ENCODE measurements at regions not wholly inside any gene's neighbourhood (a gene's known extent, or its start where the extent isn't known, plus 50 kb on each side); places are given as distances from the start of the nearest gene placed in this dataset.

DNA sequence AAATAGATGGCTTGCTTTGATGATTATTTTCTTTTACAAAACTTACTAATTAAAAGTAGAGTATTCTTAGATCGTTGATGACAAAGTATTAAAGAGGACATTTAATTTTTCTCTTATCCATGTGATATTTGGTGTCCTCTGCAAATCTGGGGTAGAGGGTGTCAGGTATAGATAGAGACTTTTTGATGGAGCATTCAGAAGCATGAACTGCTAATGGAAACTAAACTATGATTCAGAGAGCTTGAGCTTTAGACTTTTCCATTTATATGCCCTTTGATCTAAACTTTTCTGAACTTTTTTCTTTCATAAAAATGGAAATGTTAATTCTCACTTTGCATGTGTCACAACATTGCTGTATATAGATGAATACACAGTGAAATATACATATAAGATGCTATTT is 619.7 kb downstream of the PLCL1 start:
- DNase-seq (ENCODE audit: low read depth in 2 of 2) = no peak

- no peak for DNase-seq (ENCODE audit: low read depth in 2 of 2)
Measured at GRCh38 chr2:198417836-198418235, 613.4 kb downstream of the PLCL1 start.

DNA sequence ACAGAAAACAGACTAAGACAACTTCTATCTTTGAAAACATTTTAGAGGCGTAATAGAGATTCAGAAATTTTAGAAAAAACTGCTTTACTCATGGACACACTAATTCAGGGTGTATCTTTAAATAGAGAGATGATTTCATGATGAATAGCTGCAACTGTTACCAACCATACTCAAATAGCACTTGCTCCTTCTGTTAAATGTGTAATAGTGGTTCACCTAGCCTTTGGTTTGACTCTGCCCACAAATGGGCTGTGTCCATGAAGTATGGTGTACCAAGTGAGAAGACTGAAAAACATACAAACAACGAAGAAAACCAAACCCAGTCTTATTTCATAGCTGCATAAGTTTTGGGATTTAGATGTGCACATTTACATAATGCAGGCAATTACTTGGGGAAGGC is 610.6 kb downstream of the PLCL1 start:
- no peak for DNase-seq (ENCODE audit: low read depth in 2 of 2)

- DNase-seq (ENCODE audit: low read depth in 2 of 2) = no peak
Measured at GRCh38 chr2:198411936-198412335, 607.5 kb downstream of the PLCL1 start.

DNA sequence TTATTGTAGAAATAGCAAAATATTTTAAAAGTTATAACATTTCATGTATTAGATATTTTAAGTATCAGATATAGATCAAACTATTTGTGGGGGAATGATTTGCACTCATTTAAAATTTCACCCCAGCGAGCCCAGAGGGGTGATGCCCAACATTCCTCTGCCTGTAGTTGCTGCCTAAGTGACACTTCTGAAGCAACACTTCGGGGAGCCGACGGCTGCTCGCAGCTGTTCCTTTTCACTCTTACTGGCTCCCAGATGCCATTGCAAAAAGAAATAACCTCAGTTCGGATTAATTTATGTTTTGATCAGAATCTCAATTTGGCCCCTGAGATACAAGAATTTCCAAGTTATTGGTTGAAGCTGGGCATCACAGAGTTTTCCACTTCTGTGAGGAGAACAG is 603.8 kb downstream of the PLCL1 start:
- DNase-seq (ENCODE audit: low read depth in 2 of 2) = no peak

- no peak for DNase-seq (ENCODE audit: low read depth in 2 of 2)
Measured at GRCh38 chr2:198405311-198405710, 600.9 kb downstream of the PLCL1 start.

- no peak for DNase-seq (ENCODE audit: low read depth in 2 of 2)
Measured at GRCh38 chr2:198401644-198402043, 597.3 kb downstream of the PLCL1 start.

GRCh38 chr2:198400999-198401398 is 596.6 kb downstream of the PLCL1 start:
- DNase-seq (ENCODE audit: low read depth in 2 of 2) = no peak

DNA sequence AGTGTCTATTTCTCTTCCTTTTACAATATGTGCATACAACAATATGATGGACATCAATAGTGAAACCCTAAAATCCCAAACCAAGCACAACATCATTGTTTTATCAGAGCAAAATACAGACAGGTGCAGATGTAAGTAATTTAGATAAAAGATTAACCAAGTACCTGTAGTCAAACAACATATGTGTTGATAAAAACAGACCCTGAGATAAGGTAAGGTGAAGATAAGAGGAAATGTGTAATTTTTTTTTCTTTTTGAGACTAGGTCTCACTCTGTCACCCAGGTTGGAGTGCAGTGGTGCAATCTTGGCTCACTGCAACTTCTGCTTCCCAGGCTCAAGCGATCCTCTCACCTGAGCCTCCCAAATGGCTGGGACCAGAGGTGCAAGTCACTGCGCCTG is 589.8 kb downstream of the PLCL1 start:
- DNase-seq (ENCODE audit: low read depth in 2 of 2) = no peak

- DNase-seq (ENCODE audit: low read depth in 2 of 2) = no peak
Measured at GRCh38 chr2:198390670-198391069, 586.3 kb downstream of the PLCL1 start.

- DNase-seq (ENCODE audit: low read depth in 2 of 2) = no peak
Measured at GRCh38 chr2:198387677-198388076, 583.3 kb downstream of the PLCL1 start.

- no peak for DNase-seq (ENCODE audit: low read depth in 2 of 2)
Measured at GRCh38 chr2:198385856-198386255, 581.5 kb downstream of the PLCL1 start.

DNA sequence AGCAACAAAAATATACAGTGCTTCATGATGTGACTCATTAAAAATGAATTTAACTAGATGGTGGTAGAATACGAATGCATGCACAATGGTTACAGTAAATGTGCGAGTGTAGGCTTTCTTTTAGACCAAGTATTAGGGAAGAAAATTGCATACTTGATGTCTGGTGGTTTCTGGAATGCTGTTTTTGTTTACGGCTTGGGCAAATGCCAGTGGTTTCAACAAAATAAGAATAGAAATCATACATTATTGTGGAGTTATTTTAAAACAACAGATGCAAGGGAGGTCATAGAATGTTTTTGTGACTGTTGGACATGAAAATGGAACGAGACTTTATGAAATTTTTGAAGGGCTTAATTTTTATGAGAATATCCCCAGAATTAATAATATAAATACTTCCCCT is 580.9 kb downstream of the PLCL1 start:
- DNase-seq (ENCODE audit: low read depth in 2 of 2) = no peak

GRCh38 chr2:198383392-198383791 is 579.0 kb downstream of the PLCL1 start:
- no peak for DNase-seq (ENCODE audit: low read depth in 2 of 2)

DNA sequence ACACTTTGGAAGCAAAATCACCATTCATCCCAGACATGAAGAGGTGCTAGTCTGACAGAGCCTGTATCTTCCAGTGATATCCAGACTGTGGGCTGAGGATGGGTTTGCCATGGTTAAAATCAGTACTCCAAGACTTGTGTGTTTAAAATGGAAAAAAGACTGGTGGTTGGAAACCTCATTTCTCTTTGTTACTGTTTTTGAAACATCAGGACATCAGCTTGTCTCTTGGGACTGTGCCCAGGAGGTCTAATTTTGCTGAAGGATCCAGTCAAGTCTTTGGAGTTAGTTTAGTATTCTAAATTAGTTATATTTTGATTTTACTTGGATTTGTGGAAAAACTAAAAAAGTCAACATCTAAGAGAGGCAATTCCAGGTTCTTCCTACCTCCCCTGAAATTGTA is 578.4 kb downstream of the PLCL1 start:
- no peak for DNase-seq (ENCODE audit: low read depth in 2 of 2)

GRCh38 chr2:198376677-198377076 is 572.3 kb downstream of the PLCL1 start:
- DNase-seq (ENCODE audit: low read depth in 2 of 2) = no peak

DNA sequence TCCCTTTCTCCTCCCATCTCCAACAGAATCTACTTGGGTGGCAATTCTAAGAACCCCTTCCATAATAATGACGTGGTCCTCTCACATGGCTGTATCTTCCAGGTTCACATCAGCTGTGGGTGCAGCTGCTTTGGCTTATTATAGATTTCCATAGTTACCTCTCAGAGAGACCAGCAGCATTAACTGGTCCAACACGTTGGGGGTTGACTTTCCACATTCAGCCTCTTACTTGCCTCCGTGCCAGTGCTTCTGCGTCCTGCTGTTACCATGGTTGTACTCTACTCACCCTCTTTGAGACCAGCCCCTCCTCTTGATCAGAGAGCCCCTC is 570.7 kb downstream of the PLCL1 start:
- DNase-seq (ENCODE audit: low read depth in 2 of 2) = no peak

DNA sequence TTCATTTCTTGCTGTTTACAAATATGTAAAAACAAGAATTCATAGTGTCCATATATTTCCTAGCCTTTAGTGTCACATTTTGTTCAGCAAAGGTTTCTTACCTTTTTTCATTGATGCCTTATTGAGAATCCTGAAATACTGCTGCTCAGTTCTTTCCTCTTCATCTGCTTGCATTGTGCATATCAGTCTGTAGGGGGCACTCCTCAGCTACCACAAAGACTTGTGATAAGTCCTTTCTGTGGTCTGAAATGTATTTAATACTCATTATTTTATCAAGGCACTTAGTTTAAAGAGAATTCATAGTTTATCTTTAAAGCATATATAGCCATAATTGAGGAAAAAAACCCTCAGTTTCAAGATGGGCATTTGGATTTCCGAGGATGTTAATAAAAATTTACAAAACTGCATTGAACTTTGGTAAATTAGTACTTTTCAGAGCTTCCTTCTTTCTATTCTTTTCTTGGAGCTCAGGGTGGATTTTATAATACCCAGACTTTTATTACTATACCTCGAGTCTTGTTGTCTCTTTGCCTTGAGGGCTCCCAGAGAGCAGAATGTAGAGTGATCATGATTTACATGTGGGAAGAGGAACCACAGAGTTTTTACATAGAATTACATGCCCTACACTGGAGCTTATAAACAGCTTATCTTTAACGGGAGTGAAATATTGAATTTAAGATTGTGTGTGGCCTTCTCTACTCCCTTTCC is 570.1 kb downstream of the PLCL1 start:
- DNase-seq (ENCODE audit: low read depth in 2 of 2) = no peak

GRCh38 chr2:198371921-198372543 is 567.6 kb downstream of the PLCL1 start:
- DNase-seq (ENCODE audit: low read depth in 2 of 2) = no peak

GRCh38 chr2:198371329-198371728 is 566.9 kb downstream of the PLCL1 start:
- no peak for DNase-seq (ENCODE audit: low read depth in 2 of 2)

DNA sequence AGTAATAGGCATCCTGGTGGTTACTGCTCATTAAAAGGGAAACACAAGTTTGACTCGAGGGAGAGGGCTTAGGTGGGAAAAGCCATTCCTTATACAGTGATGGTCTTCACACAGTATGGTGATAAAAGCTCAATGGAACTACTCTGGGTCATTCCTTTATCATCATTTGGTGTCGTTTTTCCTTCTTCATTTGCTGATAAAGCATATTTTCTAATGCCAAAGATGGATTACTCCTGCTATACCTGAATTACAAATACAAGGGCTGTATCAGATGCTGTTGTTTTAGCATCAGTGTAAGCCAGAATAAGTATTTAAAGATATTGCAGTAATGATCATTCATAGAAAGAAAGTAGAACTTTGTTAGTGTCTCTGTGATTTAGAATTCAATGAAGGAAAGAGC is 563.7 kb downstream of the PLCL1 start:
- DNase-seq (ENCODE audit: low read depth in 2 of 2) = no peak

DNA sequence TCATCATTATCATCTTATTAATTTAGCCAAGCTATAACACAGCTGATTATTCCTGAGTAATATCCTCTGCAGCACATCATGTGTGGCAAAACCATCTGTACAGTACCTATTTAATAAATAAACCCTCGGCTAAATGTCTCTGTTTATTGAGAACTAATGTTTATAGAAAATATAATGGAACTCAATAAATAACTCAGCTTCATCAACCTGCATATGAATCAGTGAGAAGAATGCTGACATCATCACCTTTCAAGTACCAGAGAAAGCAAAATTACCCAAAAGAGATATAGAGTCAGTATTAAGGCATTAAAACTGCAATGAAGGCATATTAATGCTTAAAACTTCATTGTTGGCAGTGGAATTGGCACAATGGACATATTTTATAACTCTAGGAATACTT is 558.3 kb downstream of the PLCL1 start:
- DNase-seq (ENCODE audit: low read depth in 2 of 2) = no peak

DNA sequence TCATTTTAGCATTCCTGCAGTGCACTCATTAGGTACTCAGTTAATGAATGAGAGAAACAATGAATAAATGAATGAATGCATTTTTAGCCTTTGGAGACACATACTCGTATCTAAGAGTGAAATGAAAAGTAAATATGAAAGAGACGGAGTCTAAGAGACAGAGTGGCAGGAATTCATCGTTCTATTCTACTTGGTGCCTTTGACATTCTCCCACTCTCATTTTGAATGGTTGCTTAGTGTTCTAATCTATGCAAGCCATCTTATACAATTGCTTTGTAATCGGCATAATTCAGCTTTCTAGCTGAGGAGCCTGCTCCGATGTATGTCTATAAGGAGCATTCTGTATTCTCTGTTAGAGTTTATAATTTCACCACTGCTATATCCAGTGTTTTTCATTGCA is 554.9 kb downstream of the PLCL1 start:
- no peak for DNase-seq (ENCODE audit: low read depth in 2 of 2)

DNA sequence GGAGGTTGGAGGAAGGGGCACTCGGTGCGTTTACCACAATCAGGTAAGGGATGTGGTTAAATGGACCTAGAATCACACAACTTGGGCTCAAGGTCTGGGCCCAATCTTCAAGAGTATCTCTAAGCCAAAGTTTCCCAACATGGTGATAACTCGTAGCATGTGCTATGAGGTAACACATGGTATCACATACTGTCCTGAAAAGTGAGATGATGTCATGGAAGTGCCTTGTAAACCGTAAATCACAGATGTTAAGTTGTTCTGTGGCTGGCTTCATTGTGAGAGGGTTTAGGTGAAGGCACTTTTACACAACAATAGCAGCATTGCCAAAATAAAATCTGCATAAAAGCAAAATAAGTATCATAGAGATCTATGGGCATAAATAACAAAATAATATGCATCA is 551.8 kb downstream of the PLCL1 start:
- no peak for DNase-seq (ENCODE audit: low read depth in 2 of 2)

All from stimulated activated CD4-positive, alpha-beta T cell treated with anti-CD3 and anti-CD28 coated beads, Interleukin-1b, Interleukin-23, amount 100 ng/mL, for 1 hour (primary cell).